Smooth muscle cell (in vitro differentiated cells): ENCODE measurements at regions not wholly inside any gene's neighbourhood (a gene's known extent, or its start where the extent isn't known, plus 50 kb on each side); places are given as distances from the start of the nearest gene placed in this dataset.

Experiments
- DNase-seq: peaks from one replicate; lab custom pipeline; 2025; ENCODE audit not compliant: unreplicated experiment; lab: John Stamatoyannopoulos, UW
- H2AFZ ChIP-seq: fragments of 200-600 bp; sonication (generic); 2 replicates; pipeline ENCODE4 v1.6.0; 2016; ENCODE audit warnings: antibody characterized with exemption, low read depth, mild to moderate bottlenecking
- H3F3A ChIP-seq: fragments of 200-600 bp; sonication (generic); 2 replicates; pipeline ENCODE4 v1.6.0; 2017; ENCODE audit warnings: antibody characterized with exemption, low read depth
- H3K27ac ChIP-seq: fragments of 200-600 bp; sonication (generic); 2 replicates; pipeline ENCODE4 v1.5.1; 2016; ENCODE audit warnings: low read depth, mild to moderate bottlenecking
- H3K27me3 ChIP-seq: fragments of 200-600 bp; sonication (generic); 2 replicates; pipeline ENCODE4 v1.6.1; 2016; ENCODE audit warnings: low read depth, mild to moderate bottlenecking
- H3K36me3 ChIP-seq: fragments of 200-600 bp; sonication (generic); 2 replicates; pipeline ENCODE4 v1.5.1; 2016; ENCODE audit warnings: low read depth
- H3K4me1 ChIP-seq: fragments of 200-600 bp; sonication (generic); 2 replicates; pipeline ENCODE4 v1.5.1; 2016; ENCODE audit warnings: low read depth
- H3K4me2 ChIP-seq: fragments of 200-600 bp; sonication (generic); 2 replicates; pipeline ENCODE4 v1.6.0; 2016; ENCODE audit warnings: mild to moderate bottlenecking
- H3K4me3 ChIP-seq: fragments of 200-600 bp; sonication (generic); 2 replicates; pipeline ENCODE4 v1.5.1; 2016; ENCODE audit warnings: mild to moderate bottlenecking
- H3K79me2 ChIP-seq: fragments of 200-600 bp; sonication (generic); 2 replicates; pipeline ENCODE4 v1.6.0; 2016; ENCODE audit warnings: low read depth, mild to moderate bottlenecking
- H3K9ac ChIP-seq: fragments of 200-600 bp; sonication (generic); 2 replicates; pipeline ENCODE4 v1.6.0; 2016; ENCODE audit warnings: low read depth
- H3K9me3 ChIP-seq: fragments of 200-600 bp; sonication (generic); replicated peaks from 2 replicates; pipeline ENCODE4 v1.5.1; 2016; ENCODE audit warnings: low read depth
- H4K20me1 ChIP-seq: fragments of 200-600 bp; sonication (generic); 2 replicates; pipeline ENCODE4 v1.6.0; 2016; ENCODE audit warnings: low read depth
- CTCF ChIP-seq: fragments of 200-600 bp; sonication (generic); IDR thresholded peaks from 2 replicates; pipeline ENCODE4 v1.5.1; 2017; ENCODE audit warnings: borderline replicate concordance, mild to moderate bottlenecking, antibody characterized with exemption; ENCODE audit not compliant: insufficient read depth, poor library complexity, severe bottlenecking
- WGBS: methylation state at CpG from one replicate; pipeline ENCODE4 v1.1.7; 2016; ENCODE audit warnings: low lambda C conversion rate; 5-methylcytosine and 5-hydroxymethylcytosine counted together

GRCh38 chr5:93208141-93208751, 372.8 kb downstream of the NR2F1-AS1 start:
- peaks cover 4% of the 10 kb centered on the region for H3F3A ChIP-seq
- WGBS, result 68% methylated on average over 2 of the region's 2 CpGs
- H3K4me2 ChIP-seq, result peak overlapping the region; percentile 59
- peak overlapping the region; percentile 85 for H2AFZ ChIP-seq
- no peak for TF ChIP-seq CTCF
- H3K36me3 ChIP-seq, result no peaks in the 10 kb centered on the region
- H3K27me3 ChIP-seq, result no peaks in the 10 kb centered on the region
- H3K4me1 ChIP-seq, result no peaks in the 10 kb centered on the region
- H3K9ac ChIP-seq, result no peak overlapping the region
- no peak overlapping the region for H3K4me3 ChIP-seq
- peak overlapping the region; percentile 35 for H3K27ac ChIP-seq
- H3K79me2 ChIP-seq, result no peaks in the 10 kb centered on the region
- no peaks in the 10 kb centered on the region for H4K20me1 ChIP-seq
- H3K9me3 ChIP-seq, result no peaks in the 10 kb centered on the region
- no peak for DNase-seq

- WGBS, result 96% methylated on average over 3 of the region's 3 CpGs
- Histone ChIP-seq H3K9me3 (no peaks in the 10 kb centered on the region), H3K4me1 (no peaks in the 10 kb centered on the region), H3K36me3 (no peaks in the 10 kb centered on the region), H3K9ac (no peak overlapping the region), H4K20me1 (no peaks in the 10 kb centered on the region), H3K27ac (no peak overlapping the region), H3F3A (peaks cover 4% of the 10 kb centered on the region), H3K27me3 (no peaks in the 10 kb centered on the region), H3K79me2 (no peaks in the 10 kb centered on the region), H3K4me2 (no peak overlapping the region), H2AFZ (no peak overlapping the region), H3K4me3 (no peak overlapping the region)
- TF ChIP-seq CTCF, result no peak
- DNase-seq, result no peak
Observed at GRCh38 chr5:93206203-93206602, 374.8 kb downstream of the NR2F1-AS1 start.

- Histone ChIP-seq H4K20me1 (no peaks in the 10 kb centered on the region), H3K27ac (no peak overlapping the region), H2AFZ (no peak overlapping the region), H3K4me2 (no peak overlapping the region), H3K9me3 (no peaks in the 10 kb centered on the region), H3K9ac (no peak overlapping the region), H3K4me1 (no peaks in the 10 kb centered on the region), H3K27me3 (no peaks in the 10 kb centered on the region), H3K36me3 (no peaks in the 10 kb centered on the region), H3F3A (no peaks in the 10 kb centered on the region), H3K4me3 (no peak overlapping the region), H3K79me2 (no peaks in the 10 kb centered on the region)
- no peak for TF ChIP-seq CTCF
- no peak for DNase-seq
- 92% methylated on average over 5 of the region's 5 CpGs for WGBS
Observed at GRCh38 chr5:93201061-93201460, 380.0 kb downstream of the NR2F1-AS1 start.

- no peak for DNase-seq
- no peaks in the 10 kb centered on the region for H3K36me3 ChIP-seq
- 83% methylated on average over 1 of the region's 1 CpG for WGBS
- H3K9me3 ChIP-seq, result no peaks in the 10 kb centered on the region
- H2AFZ ChIP-seq, result peak overlapping the region; percentile 38
- no peak overlapping the region for H3K27ac ChIP-seq
- H3F3A ChIP-seq, result peaks cover 13% of the 10 kb centered on the region
- H3K79me2 ChIP-seq, result no peaks in the 10 kb centered on the region
- no peaks in the 10 kb centered on the region for H4K20me1 ChIP-seq
- H3K9ac ChIP-seq, result no peak overlapping the region
- no peak overlapping the region for H3K4me2 ChIP-seq
- no peak overlapping the region for H3K4me3 ChIP-seq
- H3K27me3 ChIP-seq, result no peaks in the 10 kb centered on the region
- peaks cover 12% of the 10 kb centered on the region for H3K4me1 ChIP-seq
- no peak for TF ChIP-seq CTCF
Observed at GRCh38 chr5:93196986-93197385, 384.0 kb downstream of the NR2F1-AS1 start.
